Lower lobe of right lung (tissue), 2 donors: ENCODE measurements at regions not wholly inside any gene's neighbourhood (a gene's known extent, or its start where the extent isn't known, plus 50 kb on each side); places are given as distances from the start of the nearest gene placed in this dataset.

Source experiments
- ATAC-seq, 2 donors: fragments of 200-7000 bp; cut with Tn5 transposase; one replicate each; pipeline ENCODE4 v1.9.1; 2020 to 2022; ENCODE audit warnings: mild to moderate bottlenecking in 2 of 2, moderate library complexity in 2 of 2
- DNase-seq: peaks from one replicate; pipeline ENCODE4 v3.0.0-alpha.2; 2020
- H3K27ac ChIP-seq: fragments of 200-600 bp; one replicate; pipeline ENCODE4 v1.8.0; 2022
- H3K27me3 ChIP-seq: fragments of 200-600 bp; one replicate; pipeline ENCODE4 v1.8.0; 2022; ENCODE audit warnings: low read depth
- H3K36me3 ChIP-seq: fragments of 200-600 bp; one replicate; pipeline ENCODE4 v1.8.0; 2022; ENCODE audit warnings: mild to moderate bottlenecking
- H3K4me1 ChIP-seq: fragments of 200-600 bp; one replicate; pipeline ENCODE4 v1.8.0; 2022
- H3K4me3 ChIP-seq: fragments of 200-600 bp; one replicate; pipeline ENCODE4 v1.8.0; 2022; ENCODE audit warnings: mild to moderate bottlenecking
- H3K9me3 ChIP-seq: fragments of 200-600 bp; one replicate; pipeline ENCODE4 v1.8.0; 2022
- intact Hi-C: fragments of 100-400 bp; cut with DNase I; formaldehyde crosslinking; loops from one replicate; pipeline ENCODE4 v1.11.0; 2022
- TF ChIP-seq, protein P1 (sequence below): fragments of 200-600 bp; IDR thresholded peaks from one replicate; pipeline ENCODE4 v1.8.0; 2022; ENCODE audit warnings: antibody characterized with exemption, mild to moderate bottlenecking
- donor health status: DM: no; HTN: yes; CAD: no; lungs with severe emphysema.

DNA sequence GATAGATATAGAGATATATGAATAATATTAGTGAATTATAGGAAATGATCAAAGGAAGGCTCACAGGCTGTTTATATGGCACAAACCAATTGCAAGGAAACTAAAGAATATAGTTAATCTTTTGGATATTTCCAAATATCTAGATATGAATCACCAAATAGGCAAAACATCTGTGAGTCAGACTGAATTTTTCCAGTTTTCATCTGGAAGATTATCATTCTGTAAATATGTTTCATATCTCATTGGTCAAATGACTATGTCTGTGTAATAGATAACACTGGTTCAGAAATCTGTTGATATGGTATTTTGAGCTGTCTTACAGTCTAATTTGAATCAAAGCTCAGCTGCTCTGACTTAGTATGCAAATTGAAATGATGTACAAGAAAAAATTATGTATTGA is 303.6 kb downstream of the FAM133A start:
- no peaks in the 10 kb centered on the region for H3K9me3 ChIP-seq
- intact Hi-C loops = no loop called here
- ATAC-seq = no peak
- no peaks in the 10 kb centered on the region for H3K36me3 ChIP-seq
- no peaks in the 10 kb centered on the region for H3K27me3 ChIP-seq
- H3K27ac ChIP-seq = no peak overlapping the region
- TF ChIP-seq, protein P1, sequence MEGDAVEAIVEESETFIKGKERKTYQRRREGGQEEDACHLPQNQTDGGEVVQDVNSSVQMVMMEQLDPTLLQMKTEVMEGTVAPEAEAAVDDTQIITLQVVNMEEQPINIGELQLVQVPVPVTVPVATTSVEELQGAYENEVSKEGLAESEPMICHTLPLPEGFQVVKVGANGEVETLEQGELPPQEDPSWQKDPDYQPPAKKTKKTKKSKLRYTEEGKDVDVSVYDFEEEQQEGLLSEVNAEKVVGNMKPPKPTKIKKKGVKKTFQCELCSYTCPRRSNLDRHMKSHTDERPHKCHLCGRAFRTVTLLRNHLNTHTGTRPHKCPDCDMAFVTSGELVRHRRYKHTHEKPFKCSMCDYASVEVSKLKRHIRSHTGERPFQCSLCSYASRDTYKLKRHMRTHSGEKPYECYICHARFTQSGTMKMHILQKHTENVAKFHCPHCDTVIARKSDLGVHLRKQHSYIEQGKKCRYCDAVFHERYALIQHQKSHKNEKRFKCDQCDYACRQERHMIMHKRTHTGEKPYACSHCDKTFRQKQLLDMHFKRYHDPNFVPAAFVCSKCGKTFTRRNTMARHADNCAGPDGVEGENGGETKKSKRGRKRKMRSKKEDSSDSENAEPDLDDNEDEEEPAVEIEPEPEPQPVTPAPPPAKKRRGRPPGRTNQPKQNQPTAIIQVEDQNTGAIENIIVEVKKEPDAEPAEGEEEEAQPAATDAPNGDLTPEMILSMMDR = no peak
- DNase-seq = no peak
- no peaks in the 10 kb centered on the region for H3K4me1 ChIP-seq
- no peak overlapping the region for H3K4me3 ChIP-seq

DNA sequence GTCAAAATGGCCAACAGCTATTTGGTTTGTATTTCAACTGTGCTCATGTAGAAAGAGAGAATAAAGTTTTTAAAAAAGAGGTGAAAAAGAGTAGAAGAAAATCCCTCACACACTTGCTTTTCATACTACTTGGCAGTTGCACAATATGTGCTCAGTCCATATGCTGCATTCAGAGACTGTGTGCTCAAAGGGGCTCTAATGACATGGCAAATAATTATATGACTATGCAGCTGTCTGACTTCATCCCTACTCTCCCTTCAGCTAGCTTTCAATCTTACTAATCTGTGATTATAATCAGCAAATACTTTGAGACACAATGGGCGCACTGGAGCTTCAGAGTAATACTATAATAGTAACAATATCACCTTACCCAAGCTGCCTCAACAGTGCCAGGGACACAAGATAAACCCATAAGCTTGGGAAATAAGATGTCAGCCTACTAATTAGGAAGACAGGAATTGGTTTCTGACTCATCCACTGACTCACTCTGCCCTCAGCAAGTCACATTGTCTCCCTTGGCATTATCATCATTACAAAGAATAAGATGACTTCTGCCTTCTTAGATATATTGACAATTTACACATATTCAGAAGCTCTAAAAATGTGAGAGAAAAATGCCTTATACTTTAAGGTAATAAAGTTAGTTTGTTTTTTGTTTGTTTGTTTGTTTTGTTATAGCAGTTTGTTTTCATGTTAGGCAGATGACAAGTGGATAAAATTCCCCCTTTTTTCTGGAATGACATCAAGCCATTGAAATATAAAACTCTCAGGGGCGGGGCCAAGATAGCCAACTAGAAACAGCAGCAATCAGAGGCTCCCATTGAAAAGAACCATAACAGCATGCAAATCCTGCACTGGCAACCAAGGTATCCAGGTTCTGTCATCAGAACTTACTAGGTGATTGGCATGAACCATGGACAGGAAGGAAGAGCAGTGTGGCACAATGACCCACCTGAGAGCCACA is 311.6 kb downstream of the FAM133A start:
- H3K36me3 ChIP-seq = no peaks in the 10 kb centered on the region
- TF ChIP-seq, protein P1 = no peak
- H3K27me3 ChIP-seq = no peaks in the 10 kb centered on the region
- no peak for ATAC-seq
- DNase-seq = no peak
- no peak overlapping the region for H3K27ac ChIP-seq
- no peaks in the 10 kb centered on the region for H3K4me1 ChIP-seq
- intact Hi-C loops = no loop called here
- H3K9me3 ChIP-seq = no peaks in the 10 kb centered on the region
- no peak overlapping the region for H3K4me3 ChIP-seq
